H1 (cell line): ENCODE measurements at regions not wholly inside any gene's neighbourhood (a gene's known extent, or its start where the extent isn't known, plus 50 kb on each side); places are given as distances from the start of the nearest gene placed in this dataset.

ENCODE experiments used
- CEBPB ChIP-seq: IDR thresholded peaks from 2 replicates; pipeline ENCODE4 v1.6.1; 2012; ENCODE audit warnings: low read depth, low read length
- EZH2 ChIP-seq: fragments of 200-600 bp; sonication (generic); IDR thresholded peaks from 2 replicates; pipeline ENCODE4 v1.7.1; 2012; ENCODE audit warnings: low read depth, mild to moderate bottlenecking, moderate library complexity, low read length, inconsistent platforms; ENCODE audit not compliant: severe bottlenecking
- NANOG ChIP-seq: IDR thresholded peaks from 2 replicates; pipeline ENCODE4 v1.6.1; 2011; ENCODE audit warnings: low read length, low read depth, mild to moderate bottlenecking, inconsistent platforms; ENCODE audit not compliant: insufficient read depth, poor library complexity, severe bottlenecking
- POLR2A ChIP-seq, 2 experiments: IDR thresholded peaks; 1 replicate in 1 of 2; 2 replicates in 1 of 2; pipeline ENCODE4 v1.6.1; 2011; ENCODE audit warnings: low read depth in 2 of 2, low read length in 2 of 2, mild to moderate bottlenecking in 2 of 2; ENCODE audit errors: control extremely low read depth in 1 of 2
- RAD21 ChIP-seq, 2 experiments: IDR thresholded peaks in 1 of 2; conservative IDR thresholded peaks in 1 of 2; 2 replicates each; pipeline ENCODE4 v1.6.1; 2011; ENCODE audit warnings: low read depth in 2 of 2, low read length in 2 of 2, improper control_type of control experiment in 1 of 2, inconsistent platforms in 1 of 2, mild to moderate bottlenecking in 1 of 2, moderate library complexity in 1 of 2
- RFX5 ChIP-seq: IDR thresholded peaks from 2 replicates; pipeline ENCODE4 v1.6.1; 2011; ENCODE audit warnings: low read depth, low read length, improper control_type of control experiment, borderline replicate concordance
- SIN3A ChIP-seq, 2 experiments: IDR thresholded peaks in 1 of 2; conservative IDR thresholded peaks in 1 of 2; 2 replicates each; pipeline ENCODE4 v1.6.1; 2011 to 2012; ENCODE audit warnings: low read length in 2 of 2, improper control_type of control experiment in 1 of 2, low read depth in 1 of 2, mild to moderate bottlenecking in 1 of 2
- TAF7 ChIP-seq: optimal IDR thresholded peaks from 2 replicates; pipeline ENCODE3; 2011; ENCODE audit warnings: low read depth, mild to moderate bottlenecking, inconsistent platforms, low read length, moderate library complexity, borderline replicate concordance
- TF ChIP-seq, protein P1 (sequence below), 3 experiments: IDR thresholded peaks; 1 replicate in 2 of 3; 2 replicates in 1 of 3; pipeline versions ENCODE4 v1.5.1 to v1.6.1; 2011; ENCODE audit warnings: low read length in 3 of 3, mild to moderate bottlenecking in 3 of 3, inconsistent platforms in 2 of 3, low read depth in 1 of 3, moderate library complexity in 1 of 3; ENCODE audit not compliant: insufficient read depth in 1 of 3; ENCODE audit errors: control extremely low read depth in 1 of 3
- TF ChIP-seq, protein P2 (sequence below): IDR thresholded peaks from 2 replicates; pipeline ENCODE4 v1.6.1; 2011; ENCODE audit warnings: low read length, improper control_type of control experiment

DNA sequence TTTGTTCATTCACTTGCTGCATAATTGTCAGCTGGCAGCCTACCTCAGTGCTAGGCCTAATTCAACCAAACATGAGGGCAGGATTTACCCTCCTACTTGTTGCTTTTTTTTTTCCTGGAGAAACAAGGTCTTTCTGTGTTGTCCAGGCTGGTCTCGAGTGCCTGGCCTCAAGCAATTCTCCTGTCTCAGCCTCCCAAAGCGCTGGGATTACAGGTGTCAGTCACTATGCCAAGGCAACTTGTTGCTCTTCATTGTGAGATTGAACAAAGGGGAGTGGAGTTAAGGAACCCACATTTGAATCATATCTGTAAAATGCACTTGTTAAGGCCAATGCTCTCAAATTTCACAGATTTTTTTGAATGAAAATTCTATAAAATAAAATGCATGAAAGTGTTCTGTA is 380.5 kb downstream of the TMEM161B start:
- TF ChIP-seq POLR2A (IDR thresholded peaks at IDR 0.05; ENCODE audit: control extremely low read depth in 1 of 2, low read depth in 2 of 2, low read length in 2 of 2) (no peak), CEBPB (no peak), RAD21 (IDR thresholded peaks at IDR 0.05 in 1 of 2, conservative IDR thresholded peaks at IDR 0.05 in 1 of 2; ENCODE audit: low read depth in 2 of 2, low read length in 2 of 2) (no peak), EZH2 (no peak), TAF7 (no peak), NANOG (no peak), RFX5 (no peak), SIN3A (conservative IDR thresholded peaks at IDR 0.05 in 1 of 2, IDR thresholded peaks at IDR 0.05 in 1 of 2; ENCODE audit: low read depth in 1 of 2, low read length in 2 of 2) (no peak)
- TF ChIP-seq, protein P1, sequence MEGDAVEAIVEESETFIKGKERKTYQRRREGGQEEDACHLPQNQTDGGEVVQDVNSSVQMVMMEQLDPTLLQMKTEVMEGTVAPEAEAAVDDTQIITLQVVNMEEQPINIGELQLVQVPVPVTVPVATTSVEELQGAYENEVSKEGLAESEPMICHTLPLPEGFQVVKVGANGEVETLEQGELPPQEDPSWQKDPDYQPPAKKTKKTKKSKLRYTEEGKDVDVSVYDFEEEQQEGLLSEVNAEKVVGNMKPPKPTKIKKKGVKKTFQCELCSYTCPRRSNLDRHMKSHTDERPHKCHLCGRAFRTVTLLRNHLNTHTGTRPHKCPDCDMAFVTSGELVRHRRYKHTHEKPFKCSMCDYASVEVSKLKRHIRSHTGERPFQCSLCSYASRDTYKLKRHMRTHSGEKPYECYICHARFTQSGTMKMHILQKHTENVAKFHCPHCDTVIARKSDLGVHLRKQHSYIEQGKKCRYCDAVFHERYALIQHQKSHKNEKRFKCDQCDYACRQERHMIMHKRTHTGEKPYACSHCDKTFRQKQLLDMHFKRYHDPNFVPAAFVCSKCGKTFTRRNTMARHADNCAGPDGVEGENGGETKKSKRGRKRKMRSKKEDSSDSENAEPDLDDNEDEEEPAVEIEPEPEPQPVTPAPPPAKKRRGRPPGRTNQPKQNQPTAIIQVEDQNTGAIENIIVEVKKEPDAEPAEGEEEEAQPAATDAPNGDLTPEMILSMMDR (IDR thresholded peaks at IDR 0.05; ENCODE audit: control extremely low read depth in 1 of 3, insufficient read depth in 1 of 3, low read depth in 1 of 3, low read length in 3 of 3) = no peak
- TF ChIP-seq, protein P2, sequence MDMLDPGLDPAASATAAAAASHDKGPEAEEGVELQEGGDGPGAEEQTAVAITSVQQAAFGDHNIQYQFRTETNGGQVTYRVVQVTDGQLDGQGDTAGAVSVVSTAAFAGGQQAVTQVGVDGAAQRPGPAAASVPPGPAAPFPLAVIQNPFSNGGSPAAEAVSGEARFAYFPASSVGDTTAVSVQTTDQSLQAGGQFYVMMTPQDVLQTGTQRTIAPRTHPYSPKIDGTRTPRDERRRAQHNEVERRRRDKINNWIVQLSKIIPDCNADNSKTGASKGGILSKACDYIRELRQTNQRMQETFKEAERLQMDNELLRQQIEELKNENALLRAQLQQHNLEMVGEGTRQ = no peak
